ENCODE measurements at regions not wholly inside any gene's neighbourhood (a gene's known extent, or its start where the extent isn't known, plus 50 kb on each side); places are given as distances from the start of the nearest gene placed in this dataset.
A peak's percentile ranks its signal among the peaks of the same experiment; 100 is the strongest.

- Mint-ChIP-seq H3K4me3 (ENCODE audit: unreplicated experiment) (no peak overlapping the region), H3K36me3 (ENCODE audit: unreplicated experiment) (peaks cover 7% of the 10 kb centered on the region), H3K27ac (ENCODE audit: unreplicated experiment) (no peak overlapping the region), H3K4me1 (ENCODE audit: unreplicated experiment) (peaks cover 4% of the 10 kb centered on the region), H3K9me3 (ENCODE audit: unreplicated experiment) (no peaks in the 10 kb centered on the region), H3K27me3 (ENCODE audit: unreplicated experiment) (no peaks in the 10 kb centered on the region)
- no peak for DNase-seq (ENCODE audit: extremely low spot score, unreplicated experiment)
- peak; percentile 37 for TF ChIP-seq CTCF (IDR thresholded peaks at IDR 0.05)
Observed at GRCh38 chr1:198829944-198830343, 191.1 kb downstream of the PTPRC start.

- no peaks in the 10 kb centered on the region for H3K27me3 Mint-ChIP-seq (ENCODE audit: unreplicated experiment)
- peaks cover 7% of the 10 kb centered on the region for H3K36me3 Mint-ChIP-seq (ENCODE audit: unreplicated experiment)
- TF ChIP-seq CTCF (IDR thresholded peaks at IDR 0.05): no peak
- no peak for DNase-seq (ENCODE audit: extremely low spot score, unreplicated experiment)
- H3K9me3 Mint-ChIP-seq (ENCODE audit: unreplicated experiment): no peaks in the 10 kb centered on the region
- no peak overlapping the region for H3K4me3 Mint-ChIP-seq (ENCODE audit: unreplicated experiment)
- H3K27ac Mint-ChIP-seq (ENCODE audit: unreplicated experiment): no peak overlapping the region
- H3K4me1 Mint-ChIP-seq (ENCODE audit: unreplicated experiment): peaks cover 4% of the 10 kb centered on the region
Observed at GRCh38 chr1:198830412-198830811, 191.6 kb downstream of the PTPRC start.

GRCh38 chr1:198833706-198834503, 195.1 kb downstream of the PTPRC start:
- Mint-ChIP-seq H3K4me3 (ENCODE audit: unreplicated experiment) (no peak overlapping the region), H3K27me3 (ENCODE audit: unreplicated experiment) (no peaks in the 10 kb centered on the region), H3K9me3 (ENCODE audit: unreplicated experiment) (no peaks in the 10 kb centered on the region), H3K27ac (ENCODE audit: unreplicated experiment) (no peak overlapping the region), H3K4me1 (ENCODE audit: unreplicated experiment) (peaks cover 4% of the 10 kb centered on the region), H3K36me3 (ENCODE audit: unreplicated experiment) (peaks cover 6% of the 10 kb centered on the region)
- no peak for DNase-seq (ENCODE audit: extremely low spot score, unreplicated experiment)
- no peak for TF ChIP-seq CTCF (IDR thresholded peaks at IDR 0.05)

- no peaks in the 10 kb centered on the region for H3K4me1 Mint-ChIP-seq (ENCODE audit: unreplicated experiment)
- H3K36me3 Mint-ChIP-seq (ENCODE audit: unreplicated experiment): peaks cover 16% of the 10 kb centered on the region
- TF ChIP-seq CTCF (IDR thresholded peaks at IDR 0.05): no peak
- no peak for DNase-seq (ENCODE audit: extremely low spot score, unreplicated experiment)
- no peak overlapping the region for H3K27ac Mint-ChIP-seq (ENCODE audit: unreplicated experiment)
- H3K27me3 Mint-ChIP-seq (ENCODE audit: unreplicated experiment): no peaks in the 10 kb centered on the region
- H3K9me3 Mint-ChIP-seq (ENCODE audit: unreplicated experiment): no peaks in the 10 kb centered on the region
- no peak overlapping the region for H3K4me3 Mint-ChIP-seq (ENCODE audit: unreplicated experiment)
Observed at GRCh38 chr1:198837278-198838021, 198.6 kb downstream of the PTPRC start.

GRCh38 chr1:198838022-198838342, 199.1 kb downstream of the PTPRC start:
- no peak for DNase-seq (ENCODE audit: extremely low spot score, unreplicated experiment)
- TF ChIP-seq CTCF (IDR thresholded peaks at IDR 0.05): no peak
- Mint-ChIP-seq H3K9me3 (ENCODE audit: unreplicated experiment) (no peaks in the 10 kb centered on the region), H3K4me3 (ENCODE audit: unreplicated experiment) (no peak overlapping the region), H3K27me3 (ENCODE audit: unreplicated experiment) (no peaks in the 10 kb centered on the region), H3K36me3 (ENCODE audit: unreplicated experiment) (peaks cover 17% of the 10 kb centered on the region), H3K4me1 (ENCODE audit: unreplicated experiment) (no peaks in the 10 kb centered on the region), H3K27ac (ENCODE audit: unreplicated experiment) (no peak overlapping the region)
